ENCODE measurements at regions not wholly inside any gene's neighbourhood (a gene's known extent, or its start where the extent isn't known, plus 50 kb on each side); places are given as distances from the start of the nearest gene placed in this dataset.

GRCh38 chr10:60629332-60629731, 148.9 kb upstream of the CDK1 start:
- no peak for TF ChIP-seq CTCF (IDR thresholded peaks at IDR 0.05)
- Histone ChIP-seq H3K9me3 (no peaks in the 10 kb centered on the region), H3K4me3 (no peak overlapping the region), H3K36me3 (no peaks in the 10 kb centered on the region), H3K27me3 (no peaks in the 10 kb centered on the region), H3K4me1 (no peaks in the 10 kb centered on the region), H3K27ac (no peak overlapping the region)
- DNase-seq (no peak), ATAC-seq (no peak)
- intact Hi-C loops (cut with DNase I) = no loop called here

GRCh38 chr10:60627778-60628748, 150.2 kb upstream of the CDK1 start:
- no peak for TF ChIP-seq CTCF (IDR thresholded peaks at IDR 0.05)
- ATAC-seq = no peak

DNA sequence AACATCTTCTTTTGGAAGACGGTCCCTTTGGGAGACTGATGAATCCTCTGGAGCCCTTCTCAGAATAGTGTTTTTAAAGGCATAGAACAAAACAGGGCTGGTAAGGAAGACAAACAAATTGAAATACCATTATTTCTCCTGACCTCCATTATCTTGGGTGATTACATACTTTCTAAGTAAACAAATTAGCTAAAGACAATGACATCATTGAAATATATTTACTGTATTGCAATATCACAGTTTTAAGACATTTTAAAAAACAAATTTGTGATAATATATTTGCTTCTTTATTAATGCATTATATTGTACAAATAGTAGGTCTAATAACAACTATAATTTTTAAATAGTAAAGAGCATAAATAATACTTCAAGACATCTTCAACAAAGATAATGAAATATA, 152.2 kb upstream of the CDK1 start:
- Histone ChIP-seq H3K4me3 (no peak overlapping the region), H3K4me1 (no peaks in the 10 kb centered on the region), H3K9me3 (no peaks in the 10 kb centered on the region), H3K27ac (no peak overlapping the region), H3K27me3 (no peaks in the 10 kb centered on the region), H3K36me3 (no peaks in the 10 kb centered on the region)
- no peak for TF ChIP-seq CTCF (IDR thresholded peaks at IDR 0.05)
- intact Hi-C loops (cut with DNase I) = no loop called here
- ATAC-seq = no peak
- DNase-seq = no peak

More at GRCh38 chr10:60627778-60628748, 150.2 kb upstream of the CDK1 start:
- no peak for DNase-seq
- Histone ChIP-seq H3K27me3 (no peaks in the 10 kb centered on the region), H3K9me3 (no peaks in the 10 kb centered on the region), H3K4me1 (no peaks in the 10 kb centered on the region), H3K36me3 (no peaks in the 10 kb centered on the region), H3K4me3 (no peak overlapping the region), H3K27ac (no peak overlapping the region)
- intact Hi-C loops (cut with DNase I) = no loop called here

DNA sequence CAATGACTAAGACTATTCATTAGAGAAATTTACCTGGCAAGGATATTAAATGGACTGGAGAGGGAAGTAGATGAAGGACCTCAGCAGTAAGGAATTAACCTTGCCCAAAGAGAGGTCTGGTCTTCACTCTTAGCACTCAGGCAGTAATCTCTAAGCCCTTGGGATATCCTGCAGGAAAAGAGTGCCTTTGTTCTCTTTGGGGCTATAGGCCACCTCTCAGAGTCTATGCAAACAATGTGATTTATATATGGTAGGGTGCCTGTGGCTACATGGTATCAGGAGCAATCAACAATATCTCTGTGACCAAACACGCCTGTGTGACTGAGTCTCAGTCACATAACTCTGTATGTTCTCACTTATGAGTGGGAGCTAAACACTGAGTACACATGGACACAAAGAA, 154.7 kb upstream of the CDK1 start:
- H3K27me3 ChIP-seq = no peaks in the 10 kb centered on the region
- DNase-seq = no peak
- no peaks in the 10 kb centered on the region for H3K9me3 ChIP-seq
- no peaks in the 10 kb centered on the region for H3K4me1 ChIP-seq
- no peaks in the 10 kb centered on the region for H3K36me3 ChIP-seq
- intact Hi-C loops (cut with DNase I) = no loop called here
- no peak overlapping the region for H3K27ac ChIP-seq
- TF ChIP-seq CTCF (IDR thresholded peaks at IDR 0.05) = no peak
- H3K4me3 ChIP-seq = no peak overlapping the region
- no peak for ATAC-seq

GRCh38 chr10:60621018-60621417, 157.3 kb upstream of the CDK1 start:
- no peak for DNase-seq
- intact Hi-C loops (cut with DNase I) = no loop called here
- H3K4me1 ChIP-seq = no peaks in the 10 kb centered on the region
- H3K4me3 ChIP-seq = no peak overlapping the region
- peak; percentile 57 for ATAC-seq
- no peaks in the 10 kb centered on the region for H3K9me3 ChIP-seq
- no peak overlapping the region for H3K27ac ChIP-seq
- no peaks in the 10 kb centered on the region for H3K27me3 ChIP-seq
- H3K36me3 ChIP-seq = no peaks in the 10 kb centered on the region
- TF ChIP-seq CTCF (IDR thresholded peaks at IDR 0.05) = no peak
